Sigmoid colon (tissue), 6 donors: ENCODE measurements at regions not wholly inside any gene's neighbourhood (a gene's known extent, or its start where the extent isn't known, plus 50 kb on each side); places are given as distances from the start of the nearest gene placed in this dataset.
A peak's percentile ranks its signal among the peaks of the same experiment; 100 is the strongest.

Source experiments
- DNase-seq: peaks from one replicate; pipeline ENCODE4 v3.0.0-alpha.2; 2019
- H3K27ac ChIP-seq, 4 donors: fragments of 200-600 bp; sonication (generic); one replicate each; pipeline ENCODE4 v1.5.1; 2016 to 2019; ENCODE audit warnings: mild to moderate bottlenecking in 1 of 4
- H3K27me3 ChIP-seq, 3 donors: fragments of 200-600 bp; sonication (generic); one replicate each; pipeline ENCODE4 v1.5.1; 2019; ENCODE audit warnings: mild to moderate bottlenecking in 1 of 3
- H3K36me3 ChIP-seq, 4 donors: fragments of 200-600 bp; sonication (generic); one replicate each; pipeline ENCODE4 v1.5.1; 2016 to 2019
- H3K4me1 ChIP-seq, 4 donors: fragments of 200-600 bp; sonication (generic); one replicate each; pipeline ENCODE4 v1.5.1; 2017 to 2019
- H3K4me3 ChIP-seq, 4 donors: fragments of 200-600 bp; sonication (generic); one replicate each; pipeline ENCODE4 v1.5.1; 2017 to 2019; ENCODE audit warnings: mild to moderate bottlenecking in 2 of 4, moderate library complexity in 1 of 4
- H3K9me3 ChIP-seq, 4 donors: fragments of 200-600 bp in 3 of 4; sonication (generic) in 3 of 4; one replicate each; pipeline versions ENCODE4 v1.5.1 to v1.6.1; 2013 to 2019
- CTCF ChIP-seq, 4 experiments: fragments of 450-650 bp in 3 of 4; fragments of 200-600 bp in 1 of 4; IDR thresholded peaks; one replicate each; pipeline ENCODE4 v1.5.1; 2016 to 2019; ENCODE audit warnings: antibody characterized with exemption in 4 of 4, mild to moderate bottlenecking in 3 of 4, moderate library complexity in 2 of 4
- EP300 ChIP-seq, 4 donors: sonication (generic); formaldehyde crosslinking; IDR thresholded peaks; one replicate each; pipeline ENCODE4 v1.6.1; 2017; ENCODE audit warnings: antibody characterized with exemption in 4 of 4
- POLR2A ChIP-seq, 2 donors: fragments of 450-650 bp; IDR thresholded peaks; one replicate each; pipeline ENCODE4 v1.6.1; 2016; ENCODE audit warnings: antibody characterized with exemption in 2 of 2, mild to moderate bottlenecking in 2 of 2, moderate library complexity in 2 of 2
- POLR2AphosphoS5 ChIP-seq, 4 donors: sonication (generic); formaldehyde crosslinking; IDR thresholded peaks; one replicate each; pipeline ENCODE4 v1.6.1; 2017; ENCODE audit warnings: antibody characterized with exemption in 4 of 4
- WGBS, 2 donors: extraction: QIAGEN DNeasy Blood & Tissue Kit; methylation state at CpG; one replicate each; pipeline ENCODE4 v1.1.7; 2013; 5-methylcytosine and 5-hydroxymethylcytosine counted together
- intact Hi-C: fragments of 100-400 bp; cut with DNase I; formaldehyde crosslinking; loops from one replicate; pipeline ENCODE4 v1.15.1; 2023
- donor health status: healthy with polysubstance abuse.
- donor health status: healthy.

- intact Hi-C loops: no loop called here
- TF ChIP-seq EP300 (IDR thresholded peaks at IDR 0.05): no peak
- TF ChIP-seq POLR2A (IDR thresholded peaks at IDR 0.05): no peak
- no peak for TF ChIP-seq POLR2AphosphoS5 (IDR thresholded peaks at IDR 0.05)
- no peak for TF ChIP-seq CTCF (IDR thresholded peaks at IDR 0.05)
- 73 to 74% methylated on average over 3 of the region's 3 CpGs for WGBS, 2 donors
- Histone ChIP-seq H3K36me3 (no peaks in the 10 kb centered on the region), H3K4me3 (no peak overlapping the region), H3K9me3 (no peaks in the 10 kb centered on the region), H3K27ac (no peak overlapping the region), H3K27me3 (no peaks in the 10 kb centered on the region), H3K4me1 (no peaks in the 10 kb centered on the region)
- DNase-seq: no peak
Observed at GRCh38 chr11:127230392-127230791, 229.8 kb upstream of the KIRREL3 start.

DNA sequence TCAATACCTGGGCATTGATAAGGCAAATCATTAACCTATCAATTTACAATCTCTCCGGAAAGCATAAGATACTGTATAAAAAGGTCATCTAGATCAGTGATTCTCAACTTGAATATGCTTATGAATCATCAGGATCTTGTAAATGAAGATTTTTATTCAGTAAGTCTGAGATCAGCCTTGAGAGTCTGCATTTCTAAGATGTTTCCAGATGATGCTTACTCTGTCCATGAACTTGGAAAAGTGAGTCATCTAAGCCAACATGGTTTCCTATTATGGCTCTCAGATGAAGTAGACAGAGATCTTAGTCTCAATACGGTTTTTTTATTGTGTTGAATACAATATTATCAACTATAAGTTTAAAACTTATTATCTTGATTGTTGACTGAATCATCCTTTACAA is 226.4 kb upstream of the KIRREL3 start:
- peak overlapping the region in 2 of 4 donors; percentile 1 to 27 for H3K27ac ChIP-seq
- TF ChIP-seq POLR2A (IDR thresholded peaks at IDR 0.05): no peak
- no peak for TF ChIP-seq EP300 (IDR thresholded peaks at IDR 0.05)
- TF ChIP-seq POLR2AphosphoS5 (IDR thresholded peaks at IDR 0.05): no peak
- TF ChIP-seq CTCF (IDR thresholded peaks at IDR 0.05): no peak
- H3K4me1 ChIP-seq: no peaks in the 10 kb centered on the region
- no peak overlapping the region for H3K4me3 ChIP-seq
- intact Hi-C loops: no loop called here
- no peaks in the 10 kb centered on the region for H3K9me3 ChIP-seq
- no peaks in the 10 kb centered on the region for H3K27me3 ChIP-seq
- WGBS, 2 donors: 48 to 81% methylated on average over 2 of the region's 2 CpGs
- no peak for DNase-seq
- H3K36me3 ChIP-seq: no peaks in the 10 kb centered on the region

- H3K4me3 ChIP-seq: no peak overlapping the region
- intact Hi-C loops: no loop called here
- TF ChIP-seq POLR2AphosphoS5 (IDR thresholded peaks at IDR 0.05): no peak
- TF ChIP-seq EP300 (IDR thresholded peaks at IDR 0.05): no peak
- TF ChIP-seq POLR2A (IDR thresholded peaks at IDR 0.05): no peak
- TF ChIP-seq CTCF (IDR thresholded peaks at IDR 0.05): no peak
Observed at GRCh38 chr11:127226380-127226779, 225.8 kb upstream of the KIRREL3 start.

DNA sequence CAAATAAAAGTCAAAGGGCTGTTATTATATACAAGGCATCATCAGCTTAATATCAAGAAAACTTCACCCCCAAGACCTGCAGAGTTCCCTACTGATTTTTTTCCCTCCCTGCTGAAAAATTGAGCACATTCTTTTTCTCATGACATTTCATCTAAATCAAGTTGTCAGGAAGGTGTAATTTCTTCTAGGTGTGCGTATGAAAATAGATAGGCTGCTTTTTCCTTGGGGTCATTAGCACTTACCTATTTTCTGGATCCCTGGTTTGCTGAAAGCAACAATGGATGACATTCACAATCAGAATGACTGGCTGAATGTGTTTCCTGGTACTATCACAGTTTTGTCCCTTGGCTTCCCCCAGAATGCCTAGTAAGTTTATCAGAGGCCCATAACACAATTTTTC is 225.0 kb upstream of the KIRREL3 start:
- intact Hi-C loops: no loop called here
- no peaks in the 10 kb centered on the region for H3K27me3 ChIP-seq
- WGBS, 2 donors: 90 to 93% methylated on average over 1 of the region's 1 CpG
- H3K36me3 ChIP-seq: no peaks in the 10 kb centered on the region
- H3K9me3 ChIP-seq: no peaks in the 10 kb centered on the region
- no peak for DNase-seq
- peak overlapping the region in 1 of 4 donors; percentile 13 for H3K27ac ChIP-seq
- H3K4me3 ChIP-seq: no peak overlapping the region
- no peaks in the 10 kb centered on the region for H3K4me1 ChIP-seq
- TF ChIP-seq EP300 (IDR thresholded peaks at IDR 0.05) (no peak), POLR2AphosphoS5 (IDR thresholded peaks at IDR 0.05) (no peak), POLR2A (IDR thresholded peaks at IDR 0.05) (no peak)

More at GRCh38 chr11:127226380-127226779, 225.8 kb upstream of the KIRREL3 start:
- WGBS, 2 donors: 20 to 75% methylated on average over 1 of the region's 1 CpG
- H3K4me1 ChIP-seq: no peaks in the 10 kb centered on the region
- no peaks in the 10 kb centered on the region for H3K9me3 ChIP-seq
- no peaks in the 10 kb centered on the region for H3K36me3 ChIP-seq
- H3K27ac ChIP-seq: peak overlapping the region in 1 of 4 donors; percentile 27
- no peaks in the 10 kb centered on the region for H3K27me3 ChIP-seq
- no peak for DNase-seq

- no peak for DNase-seq
- Histone ChIP-seq H3K27ac (no peak overlapping the region), H3K36me3 (no peaks in the 10 kb centered on the region), H3K4me3 (no peak overlapping the region), H3K9me3 (no peaks in the 10 kb centered on the region), H3K4me1 (no peaks in the 10 kb centered on the region), H3K27me3 (no peaks in the 10 kb centered on the region)
- TF ChIP-seq EP300 (IDR thresholded peaks at IDR 0.05): no peak
- TF ChIP-seq CTCF (IDR thresholded peaks at IDR 0.05): no peak
- TF ChIP-seq POLR2A (IDR thresholded peaks at IDR 0.05): no peak
- no peak for TF ChIP-seq POLR2AphosphoS5 (IDR thresholded peaks at IDR 0.05)
- intact Hi-C loops: no loop called here
- 52 to 62% methylated on average over 2 of the region's 2 CpGs for WGBS, 2 donors
Observed at GRCh38 chr11:127224276-127224675, 223.7 kb upstream of the KIRREL3 start.
